ENCODE measurements at regions not wholly inside any gene's neighbourhood (a gene's known extent, or its start where the extent isn't known, plus 50 kb on each side); places are given as distances from the start of the nearest gene placed in this dataset.

DNA sequence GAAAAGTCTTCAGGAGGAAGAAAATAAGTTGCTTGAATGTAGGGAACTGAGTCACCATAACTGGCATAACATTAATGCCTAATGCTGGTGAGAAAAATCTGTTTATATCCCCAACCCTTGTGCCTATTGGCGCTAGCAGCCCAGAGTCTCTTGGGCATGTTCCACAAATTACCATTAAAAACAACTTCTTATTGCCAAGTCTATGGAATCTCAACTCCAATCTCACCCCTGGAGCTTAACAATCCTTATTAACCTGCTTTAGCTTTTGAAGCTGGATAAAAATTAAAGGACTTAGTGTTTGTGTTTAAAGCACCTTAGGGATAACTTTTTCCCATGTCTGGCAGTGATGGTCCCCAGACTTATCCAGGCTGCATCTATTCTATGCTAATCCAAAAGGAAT lies 143.0 kb downstream of the APIP start:
- TF ChIP-seq CTCF (conservative IDR thresholded peaks at IDR 0.05; ENCODE audit: low read length) (no peak), EZH2phosphoT487 (IDR thresholded peaks at IDR 0.05; ENCODE audit: borderline replicate concordance) (no peak)
